ENCODE measurements at regions not wholly inside any gene's neighbourhood (a gene's known extent, or its start where the extent isn't known, plus 50 kb on each side); places are given as distances from the start of the nearest gene placed in this dataset.

GRCh38 chr17:22409160-22409751 is 716.9 kb downstream of the KCNJ18 start:
- no peak for DNase-seq (ENCODE audit: low read depth in 2 of 2)
- H3K4me3 ChIP-seq (replicated peaks in 1 of 2; ENCODE audit: low read depth in 2 of 2, low read length in 2 of 2) = no peak overlapping the region
- TF ChIP-seq, protein P1, sequence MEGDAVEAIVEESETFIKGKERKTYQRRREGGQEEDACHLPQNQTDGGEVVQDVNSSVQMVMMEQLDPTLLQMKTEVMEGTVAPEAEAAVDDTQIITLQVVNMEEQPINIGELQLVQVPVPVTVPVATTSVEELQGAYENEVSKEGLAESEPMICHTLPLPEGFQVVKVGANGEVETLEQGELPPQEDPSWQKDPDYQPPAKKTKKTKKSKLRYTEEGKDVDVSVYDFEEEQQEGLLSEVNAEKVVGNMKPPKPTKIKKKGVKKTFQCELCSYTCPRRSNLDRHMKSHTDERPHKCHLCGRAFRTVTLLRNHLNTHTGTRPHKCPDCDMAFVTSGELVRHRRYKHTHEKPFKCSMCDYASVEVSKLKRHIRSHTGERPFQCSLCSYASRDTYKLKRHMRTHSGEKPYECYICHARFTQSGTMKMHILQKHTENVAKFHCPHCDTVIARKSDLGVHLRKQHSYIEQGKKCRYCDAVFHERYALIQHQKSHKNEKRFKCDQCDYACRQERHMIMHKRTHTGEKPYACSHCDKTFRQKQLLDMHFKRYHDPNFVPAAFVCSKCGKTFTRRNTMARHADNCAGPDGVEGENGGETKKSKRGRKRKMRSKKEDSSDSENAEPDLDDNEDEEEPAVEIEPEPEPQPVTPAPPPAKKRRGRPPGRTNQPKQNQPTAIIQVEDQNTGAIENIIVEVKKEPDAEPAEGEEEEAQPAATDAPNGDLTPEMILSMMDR (IDR thresholded peaks at IDR 0.05; ENCODE audit: low read depth, low read length) = no peak

DNA sequence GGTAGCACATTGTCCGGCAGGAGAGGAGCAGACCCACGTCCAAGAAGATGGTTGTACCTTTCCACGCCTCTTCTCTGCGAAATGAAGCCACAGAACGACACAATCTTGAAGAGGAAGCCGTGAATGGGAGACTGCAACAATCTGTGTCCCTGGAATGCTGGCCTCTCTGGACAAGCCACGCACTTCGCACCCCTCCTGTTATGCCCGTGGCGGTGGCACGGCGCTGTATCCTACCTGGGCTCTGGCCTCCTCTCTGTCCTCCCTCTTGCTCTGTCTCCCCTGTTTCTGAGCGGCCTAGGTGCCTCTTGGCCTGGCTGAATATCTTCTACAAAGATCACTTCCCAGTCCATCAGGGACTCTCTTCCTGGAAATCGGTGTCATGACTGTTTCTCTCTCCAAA is 717.8 kb downstream of the KCNJ18 start:
- H3K4me3 ChIP-seq (replicated peaks in 1 of 2; ENCODE audit: low read depth in 2 of 2, low read length in 2 of 2) = no peak overlapping the region
- no peak for DNase-seq (ENCODE audit: low read depth in 2 of 2)
- TF ChIP-seq, protein P1 (IDR thresholded peaks at IDR 0.05; ENCODE audit: low read depth, low read length) = no peak

GRCh38 chr17:22411185-22411784 is 719.0 kb downstream of the KCNJ18 start:
- DNase-seq (ENCODE audit: low read depth in 2 of 2) = no peak
- TF ChIP-seq, protein P1 (IDR thresholded peaks at IDR 0.05; ENCODE audit: low read depth, low read length) = no peak
- no peak overlapping the region for H3K4me3 ChIP-seq (replicated peaks in 1 of 2; ENCODE audit: low read depth in 2 of 2, low read length in 2 of 2)

- TF ChIP-seq, protein P1 (IDR thresholded peaks at IDR 0.05; ENCODE audit: low read depth, low read length) = no peak
- no peak overlapping the region for H3K4me3 ChIP-seq (replicated peaks in 1 of 2; ENCODE audit: low read depth in 2 of 2, low read length in 2 of 2)
- DNase-seq (ENCODE audit: low read depth in 2 of 2) = no peak
Measured at GRCh38 chr17:22435231-22435974, 743.1 kb downstream of the KCNJ18 start.

DNA sequence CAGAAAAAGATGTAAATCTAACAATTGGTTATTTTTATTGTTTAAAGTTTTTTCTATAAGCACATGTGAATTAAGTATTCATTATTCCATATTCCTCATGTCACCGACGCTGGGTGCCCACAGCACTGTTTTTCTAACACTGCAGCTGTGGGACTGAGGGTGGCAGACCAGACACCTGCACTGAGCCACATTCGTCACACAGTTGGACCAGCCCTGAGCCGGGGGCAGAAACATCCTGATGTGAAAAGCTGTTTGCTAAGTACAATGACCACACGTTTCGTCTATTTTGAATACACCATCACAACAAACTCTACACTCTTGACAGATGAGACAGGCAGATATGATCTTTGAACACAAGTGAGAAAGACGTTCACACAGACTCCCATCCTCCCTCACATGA is 749.5 kb downstream of the KCNJ18 start:
- TF ChIP-seq, protein P1 (IDR thresholded peaks at IDR 0.05; ENCODE audit: low read depth, low read length) = no peak
- H3K4me3 ChIP-seq (replicated peaks in 1 of 2; ENCODE audit: low read depth in 2 of 2, low read length in 2 of 2) = no peak overlapping the region
- DNase-seq (ENCODE audit: low read depth in 2 of 2) = no peak

- no peak overlapping the region for H3K4me3 ChIP-seq (replicated peaks in 1 of 2; ENCODE audit: low read depth in 2 of 2, low read length in 2 of 2)
- no peak for DNase-seq (ENCODE audit: low read depth in 2 of 2)
- TF ChIP-seq, protein P1 (IDR thresholded peaks at IDR 0.05; ENCODE audit: low read depth, low read length) = no peak
Measured at GRCh38 chr17:22443061-22443460, 750.7 kb downstream of the KCNJ18 start.
